ENCODE measurements at regions not wholly inside any gene's neighbourhood (a gene's known extent, or its start where the extent isn't known, plus 50 kb on each side); places are given as distances from the start of the nearest gene placed in this dataset.

- H3K27ac ChIP-seq = no peak overlapping the region
- TF ChIP-seq, protein P1, sequence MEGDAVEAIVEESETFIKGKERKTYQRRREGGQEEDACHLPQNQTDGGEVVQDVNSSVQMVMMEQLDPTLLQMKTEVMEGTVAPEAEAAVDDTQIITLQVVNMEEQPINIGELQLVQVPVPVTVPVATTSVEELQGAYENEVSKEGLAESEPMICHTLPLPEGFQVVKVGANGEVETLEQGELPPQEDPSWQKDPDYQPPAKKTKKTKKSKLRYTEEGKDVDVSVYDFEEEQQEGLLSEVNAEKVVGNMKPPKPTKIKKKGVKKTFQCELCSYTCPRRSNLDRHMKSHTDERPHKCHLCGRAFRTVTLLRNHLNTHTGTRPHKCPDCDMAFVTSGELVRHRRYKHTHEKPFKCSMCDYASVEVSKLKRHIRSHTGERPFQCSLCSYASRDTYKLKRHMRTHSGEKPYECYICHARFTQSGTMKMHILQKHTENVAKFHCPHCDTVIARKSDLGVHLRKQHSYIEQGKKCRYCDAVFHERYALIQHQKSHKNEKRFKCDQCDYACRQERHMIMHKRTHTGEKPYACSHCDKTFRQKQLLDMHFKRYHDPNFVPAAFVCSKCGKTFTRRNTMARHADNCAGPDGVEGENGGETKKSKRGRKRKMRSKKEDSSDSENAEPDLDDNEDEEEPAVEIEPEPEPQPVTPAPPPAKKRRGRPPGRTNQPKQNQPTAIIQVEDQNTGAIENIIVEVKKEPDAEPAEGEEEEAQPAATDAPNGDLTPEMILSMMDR (IDR thresholded peaks at IDR 0.05) = no peak
- TF ChIP-seq ZFX (IDR thresholded peaks at IDR 0.05; ENCODE audit: borderline replicate concordance) = no peak
Measured at GRCh38 chr7:31398815-31399214, 58.3 kb upstream of the NEUROD6 start.

DNA sequence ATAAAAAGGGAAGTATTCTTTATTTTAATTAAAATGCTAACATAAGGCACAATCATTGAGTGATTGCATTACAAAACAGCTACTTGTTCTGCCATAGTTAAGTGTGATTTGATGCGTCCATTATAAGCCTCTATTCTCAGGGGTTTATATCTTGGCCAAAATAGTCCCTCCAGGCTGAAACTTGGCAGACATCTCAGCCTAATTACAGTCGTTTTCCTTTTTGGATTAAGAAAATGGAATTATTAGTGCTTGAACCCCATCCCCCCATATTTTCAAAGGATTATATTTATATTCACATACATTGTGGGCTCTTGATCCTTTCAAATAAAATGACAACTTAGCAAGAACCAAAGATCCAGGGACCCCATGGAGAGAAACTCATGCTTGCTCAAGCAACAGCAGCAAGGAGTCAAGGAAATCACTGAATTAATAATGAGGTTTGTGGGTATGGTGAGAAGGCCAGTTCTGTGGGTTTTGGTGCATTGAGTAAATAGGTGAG, 66.7 kb upstream of the NEUROD6 start:
- TF ChIP-seq ZFX (IDR thresholded peaks at IDR 0.05; ENCODE audit: borderline replicate concordance) = no peak
- TF ChIP-seq, protein P1 (IDR thresholded peaks at IDR 0.05) = no peak

DNA sequence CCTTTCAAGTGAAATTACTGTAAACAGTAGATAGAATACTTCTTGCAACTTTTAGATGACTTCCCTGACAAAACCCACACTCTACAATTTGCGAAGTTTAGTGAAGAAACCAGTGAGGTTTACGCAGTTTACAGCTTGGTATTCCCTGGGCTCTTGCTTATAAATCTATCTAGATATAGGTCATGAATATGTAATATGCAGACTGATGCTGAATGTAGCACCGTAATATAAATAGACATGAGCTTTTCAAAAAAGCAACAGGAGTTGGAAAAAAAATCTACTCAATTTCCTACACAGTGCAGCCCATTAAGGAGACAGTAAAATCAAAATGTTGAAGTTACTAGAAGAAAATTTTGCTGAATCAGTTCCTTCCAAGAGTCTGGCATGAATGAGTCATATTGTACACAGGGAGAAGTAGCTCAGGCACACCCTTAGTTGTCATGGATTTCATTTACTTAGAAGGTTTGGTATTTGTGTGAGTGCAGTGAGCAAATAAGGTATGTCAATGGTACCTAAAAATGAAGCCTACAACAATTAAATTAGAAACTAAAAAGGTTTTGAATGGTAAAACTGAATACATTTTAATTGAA, 67.7 kb upstream of the NEUROD6 start:
- no peak overlapping the region for H3K27ac ChIP-seq
- TF ChIP-seq ZFX (IDR thresholded peaks at IDR 0.05; ENCODE audit: borderline replicate concordance) = no peak
- TF ChIP-seq, protein P1 (IDR thresholded peaks at IDR 0.05) = no peak

More for the DNA sequence above, 66.7 kb upstream of the NEUROD6 start:
- no peak overlapping the region for H3K27ac ChIP-seq

DNA sequence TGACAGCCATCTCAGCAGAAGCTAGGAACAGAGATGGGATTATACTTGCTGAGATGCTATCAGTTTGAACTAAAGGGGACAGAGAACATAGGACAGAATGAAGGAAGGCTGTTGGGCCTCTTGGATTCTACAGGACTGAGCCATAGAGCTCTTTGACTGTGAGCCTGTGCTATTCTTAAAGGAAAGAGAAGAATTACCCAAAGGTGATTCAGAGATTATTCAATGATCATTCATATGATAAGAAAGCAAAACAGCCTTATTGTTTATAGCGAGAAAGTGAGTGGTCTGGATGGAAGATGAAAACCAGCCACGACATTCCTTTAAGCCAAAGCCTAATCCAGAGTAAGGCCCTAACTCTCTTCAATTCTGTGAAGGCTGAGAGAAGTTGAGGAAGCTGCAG, 69.7 kb upstream of the NEUROD6 start:
- TF ChIP-seq, protein P1 (IDR thresholded peaks at IDR 0.05) = no peak
- no peak for TF ChIP-seq ZFX (IDR thresholded peaks at IDR 0.05; ENCODE audit: borderline replicate concordance)
- H3K27ac ChIP-seq = no peak overlapping the region

- TF ChIP-seq ZFX (IDR thresholded peaks at IDR 0.05; ENCODE audit: borderline replicate concordance) = no peak
- TF ChIP-seq, protein P1 (IDR thresholded peaks at IDR 0.05) = no peak
Measured at GRCh38 chr7:31411416-31411815, 70.9 kb upstream of the NEUROD6 start.

DNA sequence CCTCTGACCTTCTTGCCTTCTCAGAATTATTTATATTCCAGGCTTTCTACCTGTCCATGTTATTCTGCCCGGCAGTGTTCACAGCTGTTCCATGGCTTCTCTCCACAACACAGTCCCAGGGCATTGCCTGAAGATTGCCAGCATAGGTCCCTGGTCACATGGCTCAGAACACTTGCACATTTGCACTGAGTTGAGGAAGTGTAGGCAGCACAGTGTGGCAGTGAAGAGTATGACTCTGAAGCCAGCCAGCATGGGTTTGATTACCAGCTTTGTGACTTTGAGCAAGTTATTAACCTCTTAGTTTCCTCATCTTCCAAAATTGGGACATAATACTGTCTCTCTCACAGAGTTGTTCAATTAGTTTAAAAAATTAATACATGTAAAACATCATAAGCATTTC, 73.2 kb upstream of the NEUROD6 start:
- H3K27ac ChIP-seq = no peak overlapping the region
- TF ChIP-seq, protein P1 (IDR thresholded peaks at IDR 0.05) = no peak
- no peak for TF ChIP-seq ZFX (IDR thresholded peaks at IDR 0.05; ENCODE audit: borderline replicate concordance)

More at GRCh38 chr7:31411416-31411815, 70.9 kb upstream of the NEUROD6 start:
- no peak overlapping the region for H3K27ac ChIP-seq

GRCh38 chr7:31416381-31416870, 75.9 kb upstream of the NEUROD6 start:
- TF ChIP-seq ZFX (IDR thresholded peaks at IDR 0.05; ENCODE audit: borderline replicate concordance) = no peak
- TF ChIP-seq, protein P1 (IDR thresholded peaks at IDR 0.05) = no peak
- no peak overlapping the region for H3K27ac ChIP-seq

Measured in 22Rv1 (cell line).